ENCODE measurements at regions not wholly inside any gene's neighbourhood (a gene's known extent, or its start where the extent isn't known, plus 50 kb on each side); places are given as distances from the start of the nearest gene placed in this dataset.
"Not testable (repeated sequence)": the region's sequence is repeated elsewhere in the genome, so short reads cannot be mapped to it uniquely, and the experiment has no call there.

GRCh38 chrX:38494239-38494823 lies 67.0 kb upstream of the TSPAN7 start:
- H3K4me3 ChIP-seq (ENCODE audit: low read depth, low read length) = no peak overlapping the region
- no peaks in the 10 kb centered on the region for H3K36me3 ChIP-seq (ENCODE audit: control insufficient read depth, insufficient read depth, low read length)
- no peak for DNase-seq (ENCODE audit: low read depth)
- H3K27me3 ChIP-seq (ENCODE audit: control insufficient read depth, insufficient read depth, low read length) = no peaks in the 10 kb centered on the region
- POLR2A ChIA-PET = no interaction called here
- TF ChIP-seq CTCF (IDR thresholded peaks at IDR 0.05; ENCODE audit: insufficient read depth, low read depth, low read length) = no peak
- CTCF ChIA-PET = no interaction called here

GRCh38 chrX:38499658-38500057 lies 61.7 kb upstream of the TSPAN7 start:
- H3K36me3 ChIP-seq (ENCODE audit: control insufficient read depth, insufficient read depth, low read length); DNase-seq (ENCODE audit: low read depth); POLR2A ChIA-PET; H3K4me3 ChIP-seq (ENCODE audit: low read depth, low read length); H3K27me3 ChIP-seq (ENCODE audit: control insufficient read depth, insufficient read depth, low read length): not testable (repeated sequence)
- CTCF ChIA-PET = interaction anchor here (0.9 kb wide), 1 partner anchor 131 kb away, joined by 3 read pairs; no protein-coding TSS in a partner anchor

- H3K4me3 ChIP-seq (ENCODE audit: low read depth, low read length) = no peak overlapping the region
- H3K27me3 ChIP-seq (ENCODE audit: control insufficient read depth, insufficient read depth, low read length) = no peaks in the 10 kb centered on the region
- no peak for TF ChIP-seq CTCF (IDR thresholded peaks at IDR 0.05; ENCODE audit: insufficient read depth, low read depth, low read length)
- DNase-seq (ENCODE audit: low read depth) = no peak
- H3K36me3 ChIP-seq (ENCODE audit: control insufficient read depth, insufficient read depth, low read length) = no peaks in the 10 kb centered on the region
- ChIA-PET POLR2A (no interaction called here), CTCF (no interaction called here)
Observed at GRCh38 chrX:38500141-38500540, 61.2 kb upstream of the TSPAN7 start.

GRCh38 chrX:38500866-38501265 lies 60.5 kb upstream of the TSPAN7 start:
- Histone ChIP-seq H3K36me3 (ENCODE audit: control insufficient read depth, insufficient read depth, low read length) (no peaks in the 10 kb centered on the region), H3K27me3 (ENCODE audit: control insufficient read depth, insufficient read depth, low read length) (no peaks in the 10 kb centered on the region), H3K4me3 (ENCODE audit: low read depth, low read length) (no peak overlapping the region)
- CTCF ChIA-PET = no interaction called here
- POLR2A ChIA-PET = no interaction called here
- DNase-seq (ENCODE audit: low read depth) = no peak
- no peak for TF ChIP-seq CTCF (IDR thresholded peaks at IDR 0.05; ENCODE audit: insufficient read depth, low read depth, low read length)

- no peak overlapping the region for H3K4me3 ChIP-seq (ENCODE audit: low read depth, low read length)
- no peaks in the 10 kb centered on the region for H3K27me3 ChIP-seq (ENCODE audit: control insufficient read depth, insufficient read depth, low read length)
- TF ChIP-seq CTCF (IDR thresholded peaks at IDR 0.05; ENCODE audit: insufficient read depth, low read depth, low read length) = no peak
- no peaks in the 10 kb centered on the region for H3K36me3 ChIP-seq (ENCODE audit: control insufficient read depth, insufficient read depth, low read length)
- no peak for DNase-seq (ENCODE audit: low read depth)
- CTCF ChIA-PET = no interaction called here
- POLR2A ChIA-PET = no interaction called here
Observed at GRCh38 chrX:38505583-38505982, 55.8 kb upstream of the TSPAN7 start.

Measured in BJ (cell line).